GM12865 (cell line): ENCODE measurements at regions not wholly inside any gene's neighbourhood (a gene's known extent, or its start where the extent isn't known, plus 50 kb on each side); places are given as distances from the start of the nearest gene placed in this dataset.

Experiments used
- DNase-seq: peaks from one replicate; pipeline ENCODE4 v3.0.0; 2010; ENCODE audit warnings: low read depth
- H3K4me3 ChIP-seq: 2 replicates; pipeline ENCODE4 v1.5.1; 2011; ENCODE audit warnings: mild to moderate bottlenecking, low read depth, low read length, control low read depth
- CTCF ChIP-seq: IDR thresholded peaks from 2 replicates; pipeline ENCODE4 v1.5.1; 2011; ENCODE audit warnings: low read length, control low read depth, low read depth, inconsistent platforms; ENCODE audit not compliant: insufficient read depth; ENCODE audit errors: missing control alignments

GRCh38 chr6:93086351-93086750 lies 333.0 kb downstream of the EPHA7 start:
- DNase-seq, result no peak
- TF ChIP-seq CTCF, result no peak
- H3K4me3 ChIP-seq, result no peak overlapping the region

- no peak for TF ChIP-seq CTCF
- DNase-seq, result no peak
- no peak overlapping the region for H3K4me3 ChIP-seq
Observed at GRCh38 chr6:93083337-93084230, 335.8 kb downstream of the EPHA7 start.

- TF ChIP-seq CTCF, result no peak
- H3K4me3 ChIP-seq, result no peak overlapping the region
- no peak for DNase-seq
Observed at GRCh38 chr6:93081901-93082300, 337.5 kb downstream of the EPHA7 start.

- H3K4me3 ChIP-seq, result no peak overlapping the region
- no peak for DNase-seq
- no peak for TF ChIP-seq CTCF
Observed at GRCh38 chr6:93079061-93079460, 340.3 kb downstream of the EPHA7 start.

- DNase-seq, result no peak
- no peak overlapping the region for H3K4me3 ChIP-seq
- TF ChIP-seq CTCF, result no peak
Observed at GRCh38 chr6:93073811-93074210, 345.5 kb downstream of the EPHA7 start.

GRCh38 chr6:93069856-93070255 lies 349.5 kb downstream of the EPHA7 start:
- DNase-seq, result no peak
- no peak overlapping the region for H3K4me3 ChIP-seq
- TF ChIP-seq CTCF, result no peak

GRCh38 chr6:93059911-93060310 lies 359.4 kb downstream of the EPHA7 start:
- DNase-seq, result no peak
- H3K4me3 ChIP-seq, result no peak overlapping the region
- no peak for TF ChIP-seq CTCF
